ENCODE measurements at regions not wholly inside any gene's neighbourhood (a gene's known extent, or its start where the extent isn't known, plus 50 kb on each side); places are given as distances from the start of the nearest gene placed in this dataset.

DNA sequence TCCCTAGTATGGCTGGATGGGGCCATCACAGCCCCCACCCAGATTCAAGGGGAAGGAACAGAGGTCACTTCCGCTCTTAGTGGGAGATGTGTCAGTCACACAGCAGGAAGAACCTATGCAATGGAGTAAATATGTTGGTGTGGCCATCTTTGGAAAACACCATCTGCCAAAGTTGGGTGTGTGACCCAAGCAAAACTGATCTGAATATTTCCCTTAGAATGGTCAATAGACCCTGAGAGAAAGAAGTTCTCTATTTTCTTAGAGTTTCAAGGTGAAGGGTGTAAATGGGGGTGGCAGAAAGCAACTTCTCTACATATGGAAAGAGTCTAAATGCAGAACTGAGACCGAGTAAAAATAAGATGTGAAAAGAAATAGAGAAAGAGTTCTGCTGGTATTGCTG lies 212.7 kb downstream of the ESM1 start:
- no peak for DNase-seq (ENCODE audit: low read depth in 2 of 2, low spot score in 1 of 2)

DNA sequence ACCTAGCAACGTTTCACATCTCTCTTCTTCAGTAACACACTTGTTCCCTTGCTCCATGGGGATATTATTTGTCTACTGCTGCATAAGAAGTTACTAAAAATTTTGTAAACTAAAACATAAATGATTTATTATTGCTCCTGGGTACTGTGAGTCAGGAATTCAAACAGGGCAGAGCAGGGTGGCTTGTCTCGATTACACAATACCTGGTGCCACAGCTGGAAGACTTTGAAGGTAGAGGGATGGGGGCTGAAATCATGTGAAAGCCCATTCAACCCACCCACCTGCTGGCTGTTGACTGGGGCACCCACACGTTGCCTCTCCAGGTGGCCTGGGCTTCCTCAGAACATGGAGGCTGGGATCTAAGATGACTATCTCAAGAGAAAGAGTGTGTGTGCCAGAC lies 213.2 kb downstream of the ESM1 start:
- DNase-seq (ENCODE audit: low read depth in 2 of 2, low spot score in 1 of 2) = no peak

DNA sequence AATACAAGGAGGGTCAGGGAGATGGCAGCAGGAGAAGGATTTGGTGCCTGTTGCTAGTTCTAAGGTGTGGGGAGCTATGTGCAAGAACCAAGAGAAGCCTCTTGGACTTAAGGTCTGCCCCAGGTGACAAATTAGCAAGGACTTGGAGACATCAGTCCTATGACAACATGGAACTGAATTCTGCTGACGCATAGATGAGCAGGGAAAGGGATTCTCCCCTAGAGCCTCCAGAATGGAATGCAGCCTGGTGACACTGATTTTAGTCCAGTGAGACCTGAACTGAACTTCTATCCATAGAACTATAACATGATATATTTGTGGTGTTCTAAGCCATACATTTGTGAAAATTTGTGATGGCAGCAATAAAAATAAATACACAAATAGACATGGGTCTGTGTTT lies 215.6 kb downstream of the ESM1 start:
- DNase-seq (ENCODE audit: low read depth in 2 of 2, low spot score in 1 of 2) = no peak

DNA sequence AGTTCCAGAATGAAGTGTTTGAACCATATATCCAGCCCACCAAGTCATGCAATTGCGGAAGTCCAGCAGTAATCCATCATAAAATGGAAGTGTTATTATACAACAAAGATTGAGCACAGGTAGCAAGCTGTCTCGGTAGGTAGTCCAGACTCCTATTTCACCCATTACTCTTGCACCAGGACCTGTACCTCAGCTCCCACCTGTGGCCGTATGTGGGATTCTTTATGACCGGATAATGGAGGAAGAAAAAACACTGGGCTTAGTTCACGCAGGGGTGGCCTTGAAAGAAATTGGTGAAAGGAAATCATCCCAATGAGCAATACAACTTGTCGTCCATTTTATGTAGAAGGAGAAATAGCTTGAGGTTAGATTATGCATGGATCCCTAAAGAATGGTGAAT lies 216.3 kb downstream of the ESM1 start:
- DNase-seq (ENCODE audit: low read depth in 2 of 2, low spot score in 1 of 2) = no peak

DNA sequence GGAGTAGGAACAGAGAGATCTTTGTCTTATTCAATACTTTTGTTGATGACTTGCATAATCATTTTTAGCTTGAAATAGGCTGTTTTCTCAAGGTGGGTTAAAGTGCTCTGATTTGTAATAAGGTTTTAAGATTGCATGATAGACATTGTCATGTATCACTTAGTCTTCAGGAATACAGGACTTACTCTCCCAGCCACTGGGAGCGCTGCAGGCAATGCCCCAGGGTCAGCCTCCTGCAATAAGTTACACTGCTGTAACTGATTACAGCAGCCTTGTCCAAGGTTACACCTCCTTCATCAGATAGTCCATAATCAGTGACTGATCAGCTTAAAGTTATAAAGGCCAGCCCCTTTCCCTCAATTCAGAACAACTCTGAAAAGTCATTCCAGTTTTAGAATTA lies 218.6 kb downstream of the ESM1 start:
- no peak for DNase-seq (ENCODE audit: low read depth in 2 of 2, low spot score in 1 of 2)

DNA sequence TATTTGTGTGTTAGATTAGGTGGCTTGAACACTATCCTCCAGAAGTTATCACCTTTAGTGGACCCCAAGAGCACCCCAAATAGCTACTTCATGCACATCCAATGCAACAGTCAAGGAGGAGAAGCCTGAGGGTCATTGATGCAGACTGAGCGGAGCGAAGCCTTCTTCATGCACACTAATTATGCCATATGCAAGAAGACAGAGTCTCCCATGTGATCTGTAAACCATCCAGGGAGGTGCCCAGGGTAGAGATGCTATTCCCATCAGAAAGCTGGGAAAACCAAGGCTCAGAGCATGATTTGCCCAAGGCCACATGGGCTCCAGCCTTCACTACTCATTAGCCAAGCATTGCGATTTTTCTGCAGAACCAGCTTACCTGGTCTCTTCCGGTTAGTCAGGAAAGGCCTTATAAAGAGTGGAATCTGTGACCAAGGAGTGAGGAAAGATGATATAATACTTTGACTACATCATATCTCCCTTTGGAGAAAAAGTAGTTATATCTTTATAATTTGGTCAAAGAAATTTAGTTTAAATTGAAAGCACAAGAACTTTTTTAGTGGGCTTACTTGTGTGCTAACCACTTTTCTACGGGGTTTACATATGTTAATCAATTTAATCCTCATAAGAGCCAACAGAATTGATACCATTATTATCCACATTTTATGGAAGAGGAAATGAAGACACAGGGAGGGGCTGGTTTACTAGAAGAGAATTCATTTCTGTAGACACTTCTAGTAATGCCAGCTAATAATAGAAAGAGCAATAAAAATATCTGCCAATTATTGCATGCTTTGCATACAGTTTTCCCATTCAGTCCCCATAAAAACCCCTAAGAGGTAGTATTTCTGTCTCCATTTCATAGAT lies 220.0 kb downstream of the ESM1 start:
- no peak for DNase-seq (ENCODE audit: low read depth in 2 of 2, low spot score in 1 of 2)

DNA sequence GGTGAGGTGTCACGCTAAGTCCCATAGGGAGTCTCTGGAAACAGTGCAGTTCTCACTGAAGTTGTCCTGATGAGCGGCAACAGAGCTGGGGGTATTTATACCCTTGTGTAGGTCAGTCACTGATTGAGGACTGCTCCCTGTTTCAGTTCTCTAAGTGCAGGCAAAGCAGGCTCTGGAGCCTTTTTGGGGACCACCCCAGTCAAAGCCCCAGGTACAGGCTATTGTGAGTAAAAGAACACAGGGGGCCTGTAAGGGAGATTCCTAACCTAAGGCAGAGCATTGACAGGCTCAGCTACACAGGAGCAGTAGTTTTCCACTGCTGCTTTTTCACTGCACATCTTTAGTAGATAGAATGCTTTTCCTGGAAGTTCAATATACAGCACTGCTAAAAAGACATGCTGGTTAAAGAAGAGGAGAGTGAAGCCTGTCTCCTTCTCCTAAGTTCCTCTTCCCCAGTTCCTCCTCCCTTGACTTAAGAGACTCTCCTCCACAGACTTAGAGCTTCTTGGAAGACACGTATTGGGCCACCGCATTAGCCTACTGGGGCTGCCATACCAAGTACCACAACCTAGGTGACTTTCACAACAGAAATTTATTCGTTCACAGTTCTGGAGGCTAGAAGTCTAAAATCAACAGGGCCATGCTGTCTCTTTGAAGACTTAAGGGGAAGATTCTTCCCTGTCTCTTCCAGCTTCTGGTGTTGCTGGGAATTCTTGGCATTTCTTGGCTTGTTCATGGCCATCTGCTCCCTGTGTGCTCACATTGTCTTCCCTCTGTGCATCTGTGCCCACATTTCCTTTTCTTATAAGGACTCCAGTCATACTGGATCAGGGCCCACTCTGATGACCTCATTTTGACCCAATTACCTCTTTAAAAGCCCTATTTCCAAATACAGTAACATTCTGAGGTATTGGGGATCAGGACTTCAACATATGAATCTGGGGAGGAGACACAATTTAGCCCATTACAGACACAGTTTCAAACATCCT lies 221.0 kb downstream of the ESM1 start:
- DNase-seq (ENCODE audit: low read depth in 2 of 2, low spot score in 1 of 2) = no peak

DNA sequence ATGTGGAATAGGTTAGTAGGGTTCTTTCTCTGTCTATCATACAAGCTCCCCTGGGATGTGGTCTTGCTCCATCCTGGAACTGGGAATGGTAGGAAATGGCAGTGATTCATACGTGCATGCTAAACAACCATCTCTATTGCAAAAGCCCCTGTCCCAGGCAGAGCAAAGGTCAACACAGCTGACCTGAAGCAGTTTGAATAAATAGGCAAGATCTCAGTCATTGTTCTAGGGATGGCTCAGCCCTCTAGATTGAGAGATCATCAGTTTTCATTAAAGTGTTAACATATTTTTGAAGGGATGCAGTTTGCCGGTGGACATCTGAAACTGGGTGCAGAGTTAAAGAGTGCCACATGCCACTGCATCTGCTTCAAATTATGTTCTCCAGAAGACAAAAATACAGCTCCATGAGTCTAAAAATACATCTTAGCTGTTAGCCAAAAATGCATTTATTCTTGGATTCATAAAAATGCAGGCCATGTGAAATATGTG lies 224.1 kb downstream of the ESM1 start:
- no peak for DNase-seq (ENCODE audit: low read depth in 2 of 2, low spot score in 1 of 2)

DNA sequence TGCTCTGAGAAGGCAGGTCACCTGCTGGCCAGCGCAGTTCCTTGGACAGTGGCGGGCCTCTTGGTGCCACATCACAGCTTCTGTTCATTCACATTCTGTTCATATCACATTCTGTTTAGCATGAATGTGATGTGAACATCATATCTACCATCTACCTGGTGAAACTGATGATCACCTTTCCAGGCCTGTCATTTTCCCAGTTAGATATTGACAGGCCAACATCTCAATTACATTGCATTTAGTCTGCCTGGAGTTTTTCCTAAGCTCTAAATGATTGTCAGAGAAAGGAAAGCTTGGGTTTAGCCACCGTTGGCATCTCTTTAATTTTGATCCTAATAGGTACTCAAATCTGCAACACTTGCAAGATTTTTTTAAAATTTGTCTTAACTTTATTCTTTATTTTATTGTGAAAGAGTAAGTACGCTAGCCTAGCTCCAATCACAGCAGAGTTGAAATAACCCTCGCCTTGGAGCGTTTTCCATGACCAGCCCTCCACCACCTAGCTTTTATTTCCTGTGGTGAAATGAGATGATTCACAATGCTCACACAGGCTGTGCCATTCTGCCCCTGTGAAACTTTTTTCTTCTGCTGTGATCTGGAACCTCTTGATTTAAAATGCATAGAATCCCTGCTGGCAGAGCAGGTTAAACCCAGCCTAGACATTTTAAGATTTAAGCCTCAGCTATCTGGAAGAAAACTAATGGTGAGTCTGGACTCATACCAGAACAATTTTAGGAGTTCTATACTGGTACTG lies 225.0 kb downstream of the ESM1 start:
- no peak for DNase-seq (ENCODE audit: low read depth in 2 of 2, low spot score in 1 of 2)

DNA sequence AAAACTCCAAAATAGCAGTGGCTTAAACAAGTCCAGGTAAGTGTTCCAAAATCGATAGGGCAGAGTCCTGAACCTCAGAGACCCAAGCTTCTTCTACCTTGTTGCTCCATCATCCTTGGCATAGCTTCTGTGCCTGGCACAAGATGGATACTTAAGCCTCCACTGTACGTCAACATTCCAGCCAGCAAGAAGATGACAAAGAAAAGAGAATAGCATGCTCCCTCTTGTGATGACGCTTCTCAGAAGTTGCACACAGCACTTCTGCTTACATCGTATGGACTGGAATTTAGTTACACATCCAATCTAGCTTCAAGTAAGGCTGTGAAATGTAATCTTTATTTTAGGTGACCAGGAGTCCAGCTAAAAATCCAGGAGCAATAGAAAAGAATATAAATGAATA lies 227.4 kb downstream of the ESM1 start:
- DNase-seq (ENCODE audit: low read depth in 2 of 2, low spot score in 1 of 2) = no peak

DNA sequence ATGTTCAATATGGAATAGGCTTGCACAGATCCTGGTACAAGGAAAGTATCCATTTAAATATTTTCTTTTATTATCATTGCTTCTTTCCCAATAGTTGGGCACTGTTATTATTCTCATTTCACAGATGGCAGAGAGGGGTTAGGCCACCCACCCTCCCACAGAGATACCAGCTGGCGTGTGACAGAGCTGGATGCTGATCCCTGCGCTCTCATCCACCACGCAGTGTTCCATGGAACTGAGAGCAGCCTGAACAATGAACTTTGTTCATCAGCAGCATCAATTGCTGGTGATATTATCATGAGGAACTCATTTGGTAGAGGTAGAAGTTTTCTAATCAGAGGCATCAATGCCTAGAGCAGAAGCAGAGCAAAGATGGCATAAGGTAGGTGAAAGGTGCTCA lies 227.9 kb downstream of the ESM1 start:
- no peak for DNase-seq (ENCODE audit: low read depth in 2 of 2, low spot score in 1 of 2)

DNA sequence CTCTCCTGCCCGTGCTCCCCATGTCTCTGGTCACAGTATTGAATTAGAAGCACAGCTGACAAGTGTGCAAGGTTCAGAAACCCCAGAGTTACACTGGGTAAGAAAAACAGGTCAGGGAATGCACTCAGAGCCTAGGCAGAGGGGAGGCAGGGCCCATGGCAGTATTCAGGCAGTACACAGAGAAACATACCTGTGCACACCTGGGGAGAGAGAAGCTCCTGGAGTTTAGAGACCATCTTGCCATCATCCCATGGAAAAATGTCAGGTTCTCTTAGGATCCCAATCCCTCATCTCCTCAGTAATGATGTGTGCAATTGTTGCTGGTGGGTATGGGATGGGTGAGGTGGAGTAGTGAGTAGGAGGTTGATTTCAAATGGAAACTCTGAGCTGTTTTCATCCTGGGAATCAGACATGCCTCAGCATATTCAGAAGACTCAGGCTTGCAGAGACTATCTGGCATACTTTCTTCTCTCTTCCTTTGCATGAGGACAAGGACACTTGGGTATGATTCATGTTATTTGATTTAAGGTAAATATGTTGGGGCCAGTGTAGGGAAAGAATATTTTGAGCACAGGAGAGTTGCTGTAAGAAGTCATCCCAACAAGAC lies 228.5 kb downstream of the ESM1 start:
- DNase-seq (ENCODE audit: low read depth in 2 of 2, low spot score in 1 of 2) = no peak

DNA sequence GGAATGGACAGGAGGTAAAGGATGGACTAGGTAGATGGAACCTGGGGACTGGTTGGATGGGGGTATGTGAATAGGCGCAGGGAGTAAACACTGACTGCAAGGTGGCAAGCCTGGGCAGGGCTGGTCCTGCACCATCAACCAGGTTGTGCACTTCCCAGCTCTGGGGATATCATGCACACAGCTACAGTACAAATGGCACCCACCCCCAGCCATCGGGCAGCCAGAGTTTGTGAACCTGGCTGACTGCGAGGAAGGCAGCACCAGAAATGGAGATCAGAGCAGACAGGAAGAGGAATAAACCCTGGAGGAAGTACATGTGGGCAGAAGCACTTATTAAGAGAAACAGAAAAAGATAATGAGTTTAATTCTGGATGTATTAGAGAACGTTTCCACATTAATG lies 229.1 kb downstream of the ESM1 start:
- DNase-seq (ENCODE audit: low read depth in 2 of 2, low spot score in 1 of 2) = no peak

DNA sequence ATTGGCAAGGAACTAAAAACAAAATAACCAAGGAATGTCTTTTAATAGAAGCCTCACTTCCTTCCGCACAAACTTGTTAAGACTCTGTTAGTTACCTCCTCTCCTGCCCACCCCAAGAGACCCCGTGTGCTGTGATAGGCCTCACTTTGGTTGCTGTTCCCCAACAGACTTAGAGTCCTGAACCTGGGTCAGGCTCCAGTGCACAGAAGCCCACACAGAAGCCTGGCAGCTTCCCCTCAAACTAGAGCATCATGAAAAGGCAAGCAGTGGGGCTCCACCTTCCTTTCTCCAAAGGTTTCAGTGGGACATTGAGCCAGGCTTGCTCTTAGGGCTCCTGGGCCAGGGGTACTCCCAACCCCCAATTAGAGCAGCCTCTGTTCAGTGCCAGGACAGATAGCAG lies 230.5 kb downstream of the ESM1 start:
- no peak for DNase-seq (ENCODE audit: low read depth in 2 of 2, low spot score in 1 of 2)

DNA sequence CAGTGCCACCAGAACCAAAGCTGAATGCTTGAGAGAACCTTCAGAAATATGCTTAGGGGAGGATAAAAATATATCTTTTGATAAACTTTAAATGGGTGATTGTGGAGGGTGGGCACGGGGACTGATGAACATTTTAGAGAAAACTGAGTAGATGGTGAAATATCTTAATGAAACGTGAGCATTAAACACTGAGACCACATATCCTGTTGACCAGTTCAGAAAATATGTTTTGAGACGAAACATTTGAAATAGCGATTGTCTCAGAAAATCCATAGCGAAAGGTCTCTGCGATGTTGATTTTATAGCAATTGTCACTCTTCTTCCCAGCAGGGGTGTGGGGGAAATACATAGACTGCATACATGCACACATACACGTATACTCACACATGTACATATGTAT lies 231.0 kb downstream of the ESM1 start:
- DNase-seq (ENCODE audit: low read depth in 2 of 2, low spot score in 1 of 2) = no peak

DNA sequence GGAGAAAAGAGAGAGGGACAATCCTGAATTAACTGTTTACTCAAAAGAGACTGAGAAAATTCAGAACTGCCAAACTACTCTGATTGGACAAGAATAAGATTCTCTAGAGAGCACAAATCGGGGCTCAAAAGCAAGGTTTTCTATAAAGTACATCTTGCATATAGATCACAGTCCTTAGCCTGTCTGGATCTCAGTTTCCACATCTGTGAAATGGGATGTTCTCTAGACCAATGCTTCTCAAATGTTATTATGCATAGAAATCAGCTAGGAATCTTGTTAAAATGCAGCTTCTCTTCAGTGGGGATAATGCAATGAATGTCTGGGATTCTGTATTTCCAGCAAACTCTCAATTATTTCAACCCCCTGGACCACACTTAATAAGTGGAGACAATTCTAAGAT lies 231.6 kb downstream of the ESM1 start:
- no peak for DNase-seq (ENCODE audit: low read depth in 2 of 2, low spot score in 1 of 2)

DNA sequence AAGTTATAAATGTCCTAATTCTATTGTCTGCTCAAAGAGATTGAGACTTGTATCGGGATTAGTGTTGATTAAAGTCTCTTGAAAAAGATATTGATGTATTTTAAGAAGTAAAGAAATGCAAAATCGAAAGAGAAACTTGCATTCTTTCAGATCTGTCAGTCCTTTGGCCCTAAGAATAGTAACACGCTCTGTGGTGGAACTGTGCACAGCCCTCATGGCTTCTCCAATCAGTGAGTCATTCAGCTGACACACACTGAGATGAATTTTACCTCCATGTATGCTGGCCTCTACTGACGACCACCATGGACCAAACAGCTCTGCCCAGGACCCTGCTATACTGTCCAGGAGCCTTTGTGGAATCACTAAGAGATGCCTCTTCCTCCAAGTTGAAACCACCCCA lies 232.4 kb downstream of the ESM1 start:
- no peak for DNase-seq (ENCODE audit: low read depth in 2 of 2, low spot score in 1 of 2)

DNA sequence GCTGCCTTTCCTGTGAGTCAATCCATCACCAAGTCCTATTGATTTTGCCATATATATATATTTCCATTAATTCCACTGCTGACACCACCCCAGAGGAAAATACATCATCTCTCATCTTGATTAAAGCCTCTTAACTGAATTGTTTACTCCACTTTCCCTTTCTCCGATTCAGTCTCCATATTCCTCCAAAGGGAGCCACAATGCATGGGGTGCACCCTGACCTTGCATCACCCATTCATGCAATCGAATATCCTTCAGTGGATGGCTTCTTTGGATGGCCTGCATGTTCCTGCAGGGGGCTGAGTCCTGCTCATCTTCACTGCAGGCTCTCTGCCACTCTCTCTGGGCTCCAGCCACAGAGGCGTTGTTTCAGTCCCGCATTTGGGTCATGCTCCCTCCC lies 231.0 kb downstream of the SNX18 start:
- no peak for DNase-seq (ENCODE audit: low read depth in 2 of 2, low spot score in 1 of 2)

DNA sequence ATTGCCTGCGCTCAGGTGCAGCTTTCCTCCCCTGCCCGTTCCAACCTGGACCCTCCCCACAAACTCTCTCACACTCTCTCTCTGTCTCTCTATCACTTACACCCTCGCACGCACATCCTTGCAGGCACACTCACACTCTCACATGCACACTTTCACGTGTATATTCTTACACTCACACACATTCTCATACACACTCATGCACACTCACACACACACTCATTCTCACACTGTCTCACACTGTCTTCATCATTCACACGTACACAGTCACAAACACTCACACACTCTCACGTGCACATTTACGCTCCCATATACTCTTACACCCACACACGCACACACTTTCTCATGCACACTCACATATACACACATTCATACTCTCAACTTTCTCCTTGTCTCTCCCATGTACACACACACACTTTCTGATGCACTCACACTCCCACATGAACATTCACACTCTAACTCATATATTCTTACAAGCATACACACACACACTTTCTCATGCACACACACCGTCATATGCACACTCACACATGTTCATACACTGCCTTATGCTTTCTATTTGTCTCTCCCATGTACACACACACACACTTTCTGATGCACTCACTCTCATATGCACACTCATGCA lies 229.3 kb downstream of the SNX18 start:
- no peak for DNase-seq (ENCODE audit: low read depth in 2 of 2, low spot score in 1 of 2)

DNA sequence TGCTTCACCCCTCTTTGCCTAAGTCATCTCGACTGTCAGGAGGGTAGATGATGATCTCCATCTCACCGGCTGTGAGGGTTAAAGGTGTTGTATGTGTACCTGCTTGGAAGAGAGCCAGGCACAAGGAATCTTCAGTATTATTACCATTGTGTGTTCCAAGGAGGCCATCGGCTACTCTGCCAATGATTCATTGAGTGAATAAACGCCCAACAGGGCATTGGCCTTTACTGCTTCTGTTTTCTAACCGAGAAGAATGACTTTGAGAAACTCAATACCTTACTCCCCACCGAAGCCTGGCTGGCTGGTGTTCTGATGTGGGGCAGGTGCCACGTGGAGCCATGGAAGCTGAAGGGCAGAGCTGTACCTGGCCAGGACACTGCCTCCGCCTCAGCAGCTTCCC lies 228.8 kb downstream of the SNX18 start:
- DNase-seq (ENCODE audit: low read depth in 2 of 2, low spot score in 1 of 2) = no peak
